HCT116 (cell line): ENCODE measurements at regions not wholly inside any gene's neighbourhood (a gene's known extent, or its start where the extent isn't known, plus 50 kb on each side); places are given as distances from the start of the nearest gene placed in this dataset.

Source experiments
- EZH2 ChIP-seq: fragments of 200-600 bp; sonication (generic); IDR thresholded peaks from 2 replicates; pipeline ENCODE4 v1.6.1; 2017; ENCODE audit warnings: antibody characterized with exemption, mixed run types
- EZH2phosphoT487 ChIP-seq: fragments of 200-600 bp; IDR thresholded peaks from 2 replicates; pipeline ENCODE4 v1.6.1; 2018; ENCODE audit warnings: antibody characterized with exemption, borderline replicate concordance
- SP1 ChIP-seq: IDR thresholded peaks from 2 replicates; pipeline ENCODE4 v1.6.1; 2012; ENCODE audit warnings: low read depth
- YY1 ChIP-seq: IDR thresholded peaks from 2 replicates; pipeline ENCODE4 v1.6.1; 2011; ENCODE audit warnings: low read length, low read depth, moderate library complexity, mild to moderate bottlenecking; ENCODE audit not compliant: insufficient replicate concordance; ENCODE audit errors: extremely low read depth
- TF ChIP-seq, protein P1 (sequence below), 3 experiments: fragments of 200-600 bp in 1 of 3; sonication (generic) in 1 of 3; IDR thresholded peaks in 2 of 3; conservative IDR thresholded peaks in 1 of 3; 2 replicates each; pipeline ENCODE4 v1.5.1; 2012 to 2017; ENCODE audit warnings: low read depth in 2 of 3, low read length in 2 of 3, antibody characterized with exemption in 1 of 3, borderline replicate concordance in 1 of 3, control low read depth in 1 of 3, mild to moderate bottlenecking in 1 of 3, mixed read lengths in 1 of 3, mixed run types in 1 of 3, moderate library complexity in 1 of 3; ENCODE audit not compliant: insufficient read depth in 1 of 3
- TF ChIP-seq, protein P2 (sequence below): IDR thresholded peaks from 2 replicates; pipeline ENCODE4 v1.6.1; 2012; ENCODE audit warnings: low read depth

DNA sequence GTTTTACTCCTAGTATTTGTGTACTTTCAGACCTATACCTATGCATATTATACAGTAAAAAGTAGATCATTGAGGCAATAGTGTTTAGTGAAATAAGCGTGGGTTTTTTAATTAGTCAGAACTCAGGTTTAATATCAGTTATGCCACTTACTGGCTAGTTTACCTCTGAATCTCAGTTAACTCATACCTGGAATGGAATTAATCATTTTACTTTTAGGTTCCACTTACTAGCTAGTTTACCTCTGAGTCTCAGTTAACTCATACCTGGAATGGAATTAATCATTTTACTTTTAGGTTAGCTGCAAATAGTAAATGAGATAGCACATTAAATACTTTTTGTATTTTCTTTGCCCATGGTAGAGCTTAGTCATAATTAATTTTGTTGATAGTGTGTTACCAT, 475.7 kb downstream of the CCER1 start:
- TF ChIP-seq EZH2phosphoT487 (no peak), SP1 (no peak), YY1 (no peak), EZH2 (no peak)
- TF ChIP-seq, protein P1, sequence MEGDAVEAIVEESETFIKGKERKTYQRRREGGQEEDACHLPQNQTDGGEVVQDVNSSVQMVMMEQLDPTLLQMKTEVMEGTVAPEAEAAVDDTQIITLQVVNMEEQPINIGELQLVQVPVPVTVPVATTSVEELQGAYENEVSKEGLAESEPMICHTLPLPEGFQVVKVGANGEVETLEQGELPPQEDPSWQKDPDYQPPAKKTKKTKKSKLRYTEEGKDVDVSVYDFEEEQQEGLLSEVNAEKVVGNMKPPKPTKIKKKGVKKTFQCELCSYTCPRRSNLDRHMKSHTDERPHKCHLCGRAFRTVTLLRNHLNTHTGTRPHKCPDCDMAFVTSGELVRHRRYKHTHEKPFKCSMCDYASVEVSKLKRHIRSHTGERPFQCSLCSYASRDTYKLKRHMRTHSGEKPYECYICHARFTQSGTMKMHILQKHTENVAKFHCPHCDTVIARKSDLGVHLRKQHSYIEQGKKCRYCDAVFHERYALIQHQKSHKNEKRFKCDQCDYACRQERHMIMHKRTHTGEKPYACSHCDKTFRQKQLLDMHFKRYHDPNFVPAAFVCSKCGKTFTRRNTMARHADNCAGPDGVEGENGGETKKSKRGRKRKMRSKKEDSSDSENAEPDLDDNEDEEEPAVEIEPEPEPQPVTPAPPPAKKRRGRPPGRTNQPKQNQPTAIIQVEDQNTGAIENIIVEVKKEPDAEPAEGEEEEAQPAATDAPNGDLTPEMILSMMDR (IDR thresholded peaks at IDR 0.05 in 2 of 3, conservative IDR thresholded peaks at IDR 0.05 in 1 of 3; ENCODE audit: borderline replicate concordance in 1 of 3, insufficient read depth in 1 of 3, low read depth in 2 of 3, low read length in 2 of 3) = no peak
- TF ChIP-seq, protein P2, sequence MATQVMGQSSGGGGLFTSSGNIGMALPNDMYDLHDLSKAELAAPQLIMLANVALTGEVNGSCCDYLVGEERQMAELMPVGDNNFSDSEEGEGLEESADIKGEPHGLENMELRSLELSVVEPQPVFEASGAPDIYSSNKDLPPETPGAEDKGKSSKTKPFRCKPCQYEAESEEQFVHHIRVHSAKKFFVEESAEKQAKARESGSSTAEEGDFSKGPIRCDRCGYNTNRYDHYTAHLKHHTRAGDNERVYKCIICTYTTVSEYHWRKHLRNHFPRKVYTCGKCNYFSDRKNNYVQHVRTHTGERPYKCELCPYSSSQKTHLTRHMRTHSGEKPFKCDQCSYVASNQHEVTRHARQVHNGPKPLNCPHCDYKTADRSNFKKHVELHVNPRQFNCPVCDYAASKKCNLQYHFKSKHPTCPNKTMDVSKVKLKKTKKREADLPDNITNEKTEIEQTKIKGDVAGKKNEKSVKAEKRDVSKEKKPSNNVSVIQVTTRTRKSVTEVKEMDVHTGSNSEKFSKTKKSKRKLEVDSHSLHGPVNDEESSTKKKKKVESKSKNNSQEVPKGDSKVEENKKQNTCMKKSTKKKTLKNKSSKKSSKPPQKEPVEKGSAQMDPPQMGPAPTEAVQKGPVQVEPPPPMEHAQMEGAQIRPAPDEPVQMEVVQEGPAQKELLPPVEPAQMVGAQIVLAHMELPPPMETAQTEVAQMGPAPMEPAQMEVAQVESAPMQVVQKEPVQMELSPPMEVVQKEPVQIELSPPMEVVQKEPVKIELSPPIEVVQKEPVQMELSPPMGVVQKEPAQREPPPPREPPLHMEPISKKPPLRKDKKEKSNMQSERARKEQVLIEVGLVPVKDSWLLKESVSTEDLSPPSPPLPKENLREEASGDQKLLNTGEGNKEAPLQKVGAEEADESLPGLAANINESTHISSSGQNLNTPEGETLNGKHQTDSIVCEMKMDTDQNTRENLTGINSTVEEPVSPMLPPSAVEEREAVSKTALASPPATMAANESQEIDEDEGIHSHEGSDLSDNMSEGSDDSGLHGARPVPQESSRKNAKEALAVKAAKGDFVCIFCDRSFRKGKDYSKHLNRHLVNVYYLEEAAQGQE = no peak
